SK-N-SH (cell line): ENCODE measurements at regions not wholly inside any gene's neighbourhood (a gene's known extent, or its start where the extent isn't known, plus 50 kb on each side); places are given as distances from the start of the nearest gene placed in this dataset.

Experiments
- CTCF ChIA-PET: fragments of 300-600, 350-600 bp; formaldehyde crosslinking; extraction: SDS; loops from one replicate; lab custom pipeline; 2021; lab: Yijun Ruan, JAX
- POLR2A ChIA-PET: fragments of 350-600 bp; sonication (Branson Sonifier 250); formaldehyde crosslinking; extraction: SDS; loops from one replicate; lab custom pipeline; 2020; ENCODE audit warnings: antibody characterized with exemption, inconsistent platforms; lab: Yijun Ruan, JAX
- DNase-seq: peaks from one replicate; pipeline ENCODE4 v3.0.0; 2012
- H2AFZ ChIP-seq: fragments of 200-600 bp; sonication (generic); 2 replicates; pipeline ENCODE4 v1.8.1; 2016; ENCODE audit warnings: antibody characterized with exemption, mild to moderate bottlenecking, low read depth
- H3F3A ChIP-seq: fragments of 200-600 bp; sonication (generic); replicated peaks from 2 replicates; pipeline ENCODE3; 2016; ENCODE audit warnings: antibody characterized with exemption, mild to moderate bottlenecking; ENCODE audit not compliant: insufficient read depth
- H3K27ac ChIP-seq, 2 experiments: fragments of 200-500 bp in 1 of 2; fragments of 200-600 bp in 1 of 2; sonication (Bioruptor generic) in 1 of 2; sonication (generic), shearing (Covaris generic) in 1 of 2; 2 replicates each; pipeline versions ENCODE4 v1.5.1 to v1.6.1; 2014 to 2016; ENCODE audit warnings: low read depth in 2 of 2, inconsistent platforms in 1 of 2, low read length in 1 of 2, mild to moderate bottlenecking in 1 of 2, mixed read lengths in 1 of 2
- H3K27me3 ChIP-seq: fragments of 200-600 bp; sonication (generic), shearing (Covaris generic); 2 replicates; pipeline ENCODE4 v1.6.1; 2016; ENCODE audit warnings: mixed run types; ENCODE audit not compliant: insufficient read depth
- H3K36me3 ChIP-seq, 2 experiments: fragments of 200-500 bp in 1 of 2; fragments of 200-600 bp in 1 of 2; sonication (Bioruptor generic) in 1 of 2; sonication (generic) in 1 of 2; replicated peaks in 1 of 2; 2 replicates each; pipeline versions ENCODE3 to v1.5.1; 2014 to 2016; ENCODE audit warnings: low read length in 1 of 2, mild to moderate bottlenecking in 1 of 2; ENCODE audit not compliant: insufficient read depth in 2 of 2, control insufficient read depth in 1 of 2
- H3K4me1 ChIP-seq, 2 experiments: fragments of 200-500 bp in 1 of 2; fragments of 200-600 bp in 1 of 2; sonication (Bioruptor generic) in 1 of 2; sonication (generic), shearing (Covaris generic) in 1 of 2; 2 replicates each; pipeline versions ENCODE4 v1.5.1 to v1.6.1; 2014 to 2016; ENCODE audit warnings: low read depth in 1 of 2, low read length in 1 of 2, mixed run types in 1 of 2; ENCODE audit not compliant: insufficient read depth in 2 of 2, control insufficient read depth in 1 of 2
- H3K4me2 ChIP-seq: fragments of 200-600 bp; sonication (generic), shearing (Covaris generic); 2 replicates; pipeline ENCODE4 v1.6.1; 2017; ENCODE audit warnings: mixed run types
- H3K4me3 ChIP-seq, 2 experiments: fragments of 200-500 bp in 1 of 2; fragments of 200-600 bp in 1 of 2; sonication (Bioruptor generic) in 1 of 2; sonication (generic), shearing (Covaris generic) in 1 of 2; 2 replicates each; pipeline versions ENCODE4 v1.5.1 to v1.8.1; 2014 to 2016; ENCODE audit warnings: low read depth in 2 of 2, inconsistent platforms in 1 of 2, low read length in 1 of 2, mild to moderate bottlenecking in 1 of 2, mixed read lengths in 1 of 2, moderate library complexity in 1 of 2
- H3K79me2 ChIP-seq: fragments of 200-600 bp; sonication (generic); 2 replicates; pipeline ENCODE4 v1.8.1; 2017; ENCODE audit warnings: mild to moderate bottlenecking; ENCODE audit not compliant: insufficient read depth
- H3K9ac ChIP-seq: fragments of 200-600 bp; sonication (generic); 2 replicates; pipeline ENCODE4 v1.6.1; 2017; ENCODE audit warnings: mixed run types
- H3K9me2 ChIP-seq: fragments of 200-600 bp; sonication (generic); 2 replicates; pipeline ENCODE4 v1.6.1; 2017; ENCODE audit warnings: mixed run types
- H3K9me3 ChIP-seq: fragments of 200-600 bp; sonication (generic); 2 replicates; pipeline ENCODE4 v1.6.1; 2017; ENCODE audit warnings: mixed run types, mild to moderate bottlenecking, moderate library complexity
- H4K20me1 ChIP-seq: fragments of 200-600 bp; sonication (generic); 2 replicates; pipeline ENCODE4 v1.6.1; 2017; ENCODE audit warnings: mild to moderate bottlenecking, mixed run types; ENCODE audit not compliant: insufficient read depth
- EZH2phosphoT487 ChIP-seq: fragments of 200-600 bp; sonication (generic); IDR thresholded peaks from 2 replicates; pipeline ENCODE4 v1.6.1; 2017; ENCODE audit warnings: low read depth, mixed run types, mild to moderate bottlenecking, antibody characterized with exemption, moderate library complexity, borderline replicate concordance
- FOSL2 ChIP-seq: IDR thresholded peaks from 2 replicates; pipeline ENCODE4 v1.4.0; 2012; ENCODE audit warnings: low read depth, mild to moderate bottlenecking, moderate library complexity, borderline replicate concordance
- MEF2A ChIP-seq: IDR thresholded peaks from 2 replicates; pipeline ENCODE4 v1.4.0; 2012; ENCODE audit warnings: low read depth, borderline replicate concordance
- MXI1 ChIP-seq: IDR thresholded peaks from 2 replicates; pipeline ENCODE4 v1.6.1; 2012; ENCODE audit warnings: mild to moderate bottlenecking, low read depth, low read length, improper control_type of control experiment
- SIN3A ChIP-seq: IDR thresholded peaks from 2 replicates; pipeline ENCODE4 v1.6.1; 2012; ENCODE audit warnings: low read depth, mild to moderate bottlenecking, low read length, moderate library complexity, borderline replicate concordance
- SMC3 ChIP-seq: IDR thresholded peaks from 2 replicates; pipeline ENCODE4 v1.6.1; 2012; ENCODE audit warnings: low read depth, low read length, improper control_type of control experiment
- TCF12 ChIP-seq: IDR thresholded peaks from 2 replicates; pipeline ENCODE4 v1.4.0; 2012
- TEAD4 ChIP-seq: IDR thresholded peaks from 2 replicates; pipeline ENCODE4 v1.4.0; 2012; ENCODE audit warnings: mild to moderate bottlenecking, borderline replicate concordance; ENCODE audit not compliant: insufficient read depth
- YY1 ChIP-seq: IDR thresholded peaks from 2 replicates; pipeline ENCODE4 v1.4.0; 2012; ENCODE audit warnings: low read depth, mild to moderate bottlenecking
- whole genome bisulfite sequencing: methylation state at CpG from one replicate; pipeline ENCODE4 v1.1.6; 2017; ENCODE audit warnings: low lambda C conversion rate; 5-methylcytosine and 5-hydroxymethylcytosine counted together
- TF ChIP-seq, protein P1 (sequence below): IDR thresholded peaks from 2 replicates; pipeline ENCODE4 v1.6.1; 2012; ENCODE audit warnings: mild to moderate bottlenecking, low read depth, low read length, moderate library complexity
- TF ChIP-seq, protein P2 (sequence below): fragments of 150-350 bp; IDR thresholded peaks from 2 replicates; pipeline ENCODE4 v1.6.1; 2016; ENCODE audit warnings: mild to moderate bottlenecking, low read depth, low read length
- TF ChIP-seq, protein P3 (sequence below): IDR thresholded peaks from 2 replicates; pipeline ENCODE4; 2012

DNA sequence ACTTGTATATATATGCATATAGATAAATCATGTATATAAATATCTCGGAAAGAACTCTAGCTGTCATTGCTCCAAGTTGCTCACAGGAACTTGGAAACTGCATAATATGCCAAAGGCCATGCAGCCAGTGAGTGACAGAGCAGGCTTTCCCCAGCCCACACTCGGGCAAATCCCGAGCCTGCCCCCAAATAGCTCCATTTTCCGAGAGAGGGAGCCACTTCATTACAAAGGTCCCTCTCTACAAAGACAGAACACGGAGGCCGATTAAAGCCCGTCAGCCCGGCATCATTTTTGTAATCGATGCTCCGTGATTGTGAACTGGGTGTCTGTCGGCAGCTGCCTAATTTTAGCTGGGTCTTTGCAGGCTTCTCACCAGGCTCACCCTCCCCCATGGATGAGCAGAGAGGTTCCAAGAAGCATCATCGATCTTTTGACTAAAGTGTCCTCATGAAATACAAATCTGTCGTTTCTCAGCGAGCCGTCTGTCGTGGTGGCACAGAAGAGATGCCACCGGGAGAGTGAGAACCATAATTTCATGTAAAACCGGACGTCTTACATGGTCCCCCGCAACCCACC, 663.9 kb downstream of the PTPRU start:
- ChIA-PET POLR2A (no interaction called here), CTCF (interaction anchor here (2.4 kb wide), 1 partner anchor 107 kb away, joined by 7 read pairs; no protein-coding TSS in a partner anchor)
- Histone ChIP-seq H3K36me3 (no peaks in the 10 kb centered on the region), H3K79me2 (no peaks in the 10 kb centered on the region), H3K4me2 (no peak overlapping the region), H4K20me1 (no peaks in the 10 kb centered on the region), H3K4me3 (no peak overlapping the region), H3K27ac (no peak overlapping the region), H3K4me1 (no peaks in the 10 kb centered on the region; a peak in 1 of 4 replicates), H3F3A (no peaks in the 10 kb centered on the region), H3K9ac (no peak overlapping the region), H3K9me2 (no peaks in the 10 kb centered on the region), H3K27me3 (no peaks in the 10 kb centered on the region; the same call in 1 of the 2 replicates), H3K9me3 (no peaks in the 10 kb centered on the region), H2AFZ (no peak overlapping the region)
- 66% methylated on average over 20 of the region's 20 CpGs for WGBS
- TF ChIP-seq, protein P1, sequence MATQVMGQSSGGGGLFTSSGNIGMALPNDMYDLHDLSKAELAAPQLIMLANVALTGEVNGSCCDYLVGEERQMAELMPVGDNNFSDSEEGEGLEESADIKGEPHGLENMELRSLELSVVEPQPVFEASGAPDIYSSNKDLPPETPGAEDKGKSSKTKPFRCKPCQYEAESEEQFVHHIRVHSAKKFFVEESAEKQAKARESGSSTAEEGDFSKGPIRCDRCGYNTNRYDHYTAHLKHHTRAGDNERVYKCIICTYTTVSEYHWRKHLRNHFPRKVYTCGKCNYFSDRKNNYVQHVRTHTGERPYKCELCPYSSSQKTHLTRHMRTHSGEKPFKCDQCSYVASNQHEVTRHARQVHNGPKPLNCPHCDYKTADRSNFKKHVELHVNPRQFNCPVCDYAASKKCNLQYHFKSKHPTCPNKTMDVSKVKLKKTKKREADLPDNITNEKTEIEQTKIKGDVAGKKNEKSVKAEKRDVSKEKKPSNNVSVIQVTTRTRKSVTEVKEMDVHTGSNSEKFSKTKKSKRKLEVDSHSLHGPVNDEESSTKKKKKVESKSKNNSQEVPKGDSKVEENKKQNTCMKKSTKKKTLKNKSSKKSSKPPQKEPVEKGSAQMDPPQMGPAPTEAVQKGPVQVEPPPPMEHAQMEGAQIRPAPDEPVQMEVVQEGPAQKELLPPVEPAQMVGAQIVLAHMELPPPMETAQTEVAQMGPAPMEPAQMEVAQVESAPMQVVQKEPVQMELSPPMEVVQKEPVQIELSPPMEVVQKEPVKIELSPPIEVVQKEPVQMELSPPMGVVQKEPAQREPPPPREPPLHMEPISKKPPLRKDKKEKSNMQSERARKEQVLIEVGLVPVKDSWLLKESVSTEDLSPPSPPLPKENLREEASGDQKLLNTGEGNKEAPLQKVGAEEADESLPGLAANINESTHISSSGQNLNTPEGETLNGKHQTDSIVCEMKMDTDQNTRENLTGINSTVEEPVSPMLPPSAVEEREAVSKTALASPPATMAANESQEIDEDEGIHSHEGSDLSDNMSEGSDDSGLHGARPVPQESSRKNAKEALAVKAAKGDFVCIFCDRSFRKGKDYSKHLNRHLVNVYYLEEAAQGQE: no peak
- TF ChIP-seq, protein P2, sequence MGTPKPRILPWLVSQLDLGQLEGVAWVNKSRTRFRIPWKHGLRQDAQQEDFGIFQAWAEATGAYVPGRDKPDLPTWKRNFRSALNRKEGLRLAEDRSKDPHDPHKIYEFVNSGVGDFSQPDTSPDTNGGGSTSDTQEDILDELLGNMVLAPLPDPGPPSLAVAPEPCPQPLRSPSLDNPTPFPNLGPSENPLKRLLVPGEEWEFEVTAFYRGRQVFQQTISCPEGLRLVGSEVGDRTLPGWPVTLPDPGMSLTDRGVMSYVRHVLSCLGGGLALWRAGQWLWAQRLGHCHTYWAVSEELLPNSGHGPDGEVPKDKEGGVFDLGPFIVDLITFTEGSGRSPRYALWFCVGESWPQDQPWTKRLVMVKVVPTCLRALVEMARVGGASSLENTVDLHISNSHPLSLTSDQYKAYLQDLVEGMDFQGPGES: no peak
- TF ChIP-seq, protein P3, sequence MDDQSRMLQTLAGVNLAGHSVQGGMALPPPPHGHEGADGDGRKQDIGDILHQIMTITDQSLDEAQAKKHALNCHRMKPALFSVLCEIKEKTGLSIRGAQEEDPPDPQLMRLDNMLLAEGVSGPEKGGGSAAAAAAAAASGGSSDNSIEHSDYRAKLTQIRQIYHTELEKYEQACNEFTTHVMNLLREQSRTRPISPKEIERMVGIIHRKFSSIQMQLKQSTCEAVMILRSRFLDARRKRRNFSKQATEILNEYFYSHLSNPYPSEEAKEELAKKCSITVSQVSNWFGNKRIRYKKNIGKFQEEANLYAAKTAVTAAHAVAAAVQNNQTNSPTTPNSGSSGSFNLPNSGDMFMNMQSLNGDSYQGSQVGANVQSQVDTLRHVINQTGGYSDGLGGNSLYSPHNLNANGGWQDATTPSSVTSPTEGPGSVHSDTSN: no peak
- TF ChIP-seq TEAD4: no peak
- no peak for TF ChIP-seq TCF12
- no peak for TF ChIP-seq MEF2A
- no peak for TF ChIP-seq SMC3
- no peak for DNase-seq

DNA sequence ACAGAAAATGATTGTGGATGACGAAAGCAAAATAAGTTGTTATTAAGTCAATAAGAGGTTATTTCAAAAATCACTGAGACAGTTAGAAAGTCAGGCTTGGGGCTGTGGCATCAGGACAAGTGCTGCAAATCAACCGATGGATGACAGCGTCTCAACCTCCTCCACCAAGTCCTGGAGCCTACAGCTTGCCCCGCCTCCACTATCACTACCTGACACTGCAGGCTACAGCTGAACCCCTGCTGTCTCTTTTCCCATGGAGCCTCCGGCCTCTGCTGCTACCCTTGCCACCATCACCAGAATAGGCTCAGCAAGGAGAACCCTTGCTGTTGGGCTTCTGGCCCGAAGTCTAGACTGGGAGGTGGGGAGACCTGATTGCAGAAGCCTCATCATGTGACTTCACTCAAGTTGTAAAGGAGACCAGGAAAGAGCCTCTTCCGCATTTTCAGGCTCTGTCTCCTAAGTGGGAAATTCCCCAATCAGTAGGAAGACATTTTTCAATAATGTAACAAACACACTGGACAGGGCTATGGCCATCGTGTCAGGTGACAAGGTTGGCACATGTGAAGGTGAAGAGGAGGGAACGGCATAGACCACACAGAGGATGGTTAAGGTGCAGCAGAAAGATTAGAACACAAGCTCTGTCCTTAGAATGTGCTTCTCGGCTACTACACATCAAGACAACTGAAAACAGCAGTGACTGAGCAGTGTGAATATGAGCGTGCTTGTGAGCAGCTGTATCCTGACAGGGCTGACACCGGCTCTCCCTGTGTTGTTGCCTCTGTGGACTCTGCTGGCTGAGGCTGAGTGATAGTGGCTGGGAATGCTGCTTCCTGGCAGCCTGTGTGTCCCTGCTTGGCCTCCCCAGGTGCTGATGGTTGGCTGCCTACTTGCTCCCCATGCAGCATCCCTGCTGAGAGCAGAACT, 660.7 kb downstream of the PTPRU start:
- Histone ChIP-seq H3K27me3 (no peaks in the 10 kb centered on the region), H3K4me1 (no peaks in the 10 kb centered on the region; a peak in 1 of 4 replicates), H2AFZ (no peak overlapping the region), H3K27ac (no peak overlapping the region), H3K9ac (no peak overlapping the region), H3K4me2 (no peak overlapping the region), H3K4me3 (no peak overlapping the region), H3K9me2 (no peaks in the 10 kb centered on the region), H4K20me1 (no peaks in the 10 kb centered on the region), H3F3A (no peaks in the 10 kb centered on the region), H3K36me3 (no peaks in the 10 kb centered on the region), H3K79me2 (no peaks in the 10 kb centered on the region), H3K9me3 (no peaks in the 10 kb centered on the region)
- CTCF ChIA-PET: no interaction called here
- TF ChIP-seq FOSL2 (no peak), YY1 (no peak), EZH2phosphoT487 (no peak), MXI1 (no peak), SIN3A (no peak)
- TF ChIP-seq, protein P3: no peak
- WGBS: 39% methylated on average over 11 of the region's 12 CpGs
- no peak for DNase-seq
- POLR2A ChIA-PET: no interaction called here
